ENCODE measurements at regions not wholly inside any gene's neighbourhood (a gene's known extent, or its start where the extent isn't known, plus 50 kb on each side); places are given as distances from the start of the nearest gene placed in this dataset.
"Not testable (repeated sequence)": the region's sequence is repeated elsewhere in the genome, so short reads cannot be mapped to it uniquely, and the experiment has no call there.

DNA sequence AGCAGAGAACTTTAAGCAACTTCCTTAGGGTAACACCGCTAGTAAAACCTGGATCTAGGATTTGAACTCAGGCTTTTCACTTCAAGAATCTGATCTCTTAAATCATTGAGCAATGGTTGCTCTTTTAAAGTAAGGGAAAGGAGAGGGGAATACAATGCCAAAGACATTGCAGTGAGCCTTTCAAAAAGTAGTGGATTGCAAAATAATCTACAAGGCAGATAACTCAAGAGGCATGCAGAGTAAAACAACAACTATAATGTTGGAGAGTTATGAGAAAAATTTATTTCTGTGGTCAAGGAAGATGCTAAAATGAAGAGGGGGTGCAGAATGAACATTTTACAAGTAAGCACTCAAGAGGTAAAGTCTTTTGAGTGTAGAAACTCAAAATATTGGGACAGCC is 432.6 kb downstream of the C12orf50 start:
- DNase-seq (ENCODE audit: low spot score in 2 of 2): no peak
- H3K36me3 ChIP-seq (replicated peaks): no peaks in the 10 kb centered on the region
- H3K4me1 ChIP-seq: no peaks in the 10 kb centered on the region
- H3K27me3 ChIP-seq (ENCODE audit: low read depth): no peaks in the 10 kb centered on the region
- H3K9me3 ChIP-seq: no peaks in the 10 kb centered on the region
- H3K4me3 ChIP-seq: no peak overlapping the region
- in situ Hi-C loops (cut with MboI; ENCODE audit: low sequenced_read_pairs): no loop called here

DNA sequence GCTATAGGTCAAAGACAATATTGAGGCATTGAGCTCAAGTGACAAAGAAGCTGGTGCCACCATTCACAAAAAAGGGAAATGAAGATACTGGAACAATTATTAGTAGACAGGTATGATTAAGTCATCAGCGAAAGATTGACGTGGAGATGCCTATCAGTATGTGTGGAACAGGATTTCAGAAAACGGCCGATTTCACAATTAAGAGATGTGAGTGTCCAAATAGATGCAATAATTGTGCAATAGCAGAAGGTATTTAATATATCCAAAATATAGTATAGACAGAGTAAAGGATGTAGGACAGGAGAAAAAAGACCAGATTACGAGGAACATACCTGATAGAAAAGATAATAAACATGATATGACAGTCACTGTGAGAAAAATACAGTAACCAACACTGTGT is 433.1 kb downstream of the C12orf50 start:
- H3K4me1 ChIP-seq: no peaks in the 10 kb centered on the region
- no peaks in the 10 kb centered on the region for H3K9me3 ChIP-seq
- no peaks in the 10 kb centered on the region for H3K36me3 ChIP-seq (replicated peaks)
- H3K27me3 ChIP-seq (ENCODE audit: low read depth): no peaks in the 10 kb centered on the region
- in situ Hi-C loops (cut with MboI; ENCODE audit: low sequenced_read_pairs): no loop called here
- H3K4me3 ChIP-seq: no peak overlapping the region
- DNase-seq (ENCODE audit: low spot score in 2 of 2): no peak

DNA sequence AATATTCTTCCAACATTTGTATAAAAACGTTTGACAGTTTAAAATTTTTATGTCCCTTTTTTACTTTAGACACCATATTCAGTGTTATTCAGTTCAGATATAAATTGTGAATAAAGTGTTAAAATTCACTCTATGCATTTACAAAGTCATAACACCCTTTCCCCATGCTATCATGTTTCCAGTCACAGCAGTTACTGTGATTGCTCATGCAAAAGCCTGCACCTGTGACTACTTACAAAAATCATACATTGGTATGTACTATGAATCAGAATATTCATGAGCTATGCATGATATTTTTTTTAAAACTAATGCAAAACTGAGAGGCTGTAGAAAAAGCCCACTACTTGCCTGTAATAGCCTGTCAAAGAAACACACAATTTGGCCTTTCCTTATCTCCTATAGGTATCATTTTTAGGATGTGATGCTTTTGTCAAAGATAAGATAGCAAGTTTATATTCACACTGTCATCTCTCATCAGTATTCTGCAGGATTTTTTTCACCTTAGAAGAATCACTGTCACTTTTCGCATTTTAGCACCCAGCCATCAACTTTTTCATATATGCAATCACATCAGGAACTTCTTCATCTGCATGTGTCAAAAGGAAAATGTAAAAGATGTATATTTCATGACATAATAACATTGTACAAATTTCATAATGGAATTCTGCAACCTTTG is 443.2 kb downstream of the C12orf50 start:
- H3K4me3 ChIP-seq: no peak overlapping the region
- no peaks in the 10 kb centered on the region for H3K4me1 ChIP-seq
- H3K9me3 ChIP-seq: no peaks in the 10 kb centered on the region
- no peaks in the 10 kb centered on the region for H3K36me3 ChIP-seq (replicated peaks)
- no peak for DNase-seq (ENCODE audit: low spot score in 2 of 2)
- H3K27me3 ChIP-seq (ENCODE audit: low read depth): no peaks in the 10 kb centered on the region
- in situ Hi-C loops (cut with MboI; ENCODE audit: low sequenced_read_pairs): no loop called here

DNA sequence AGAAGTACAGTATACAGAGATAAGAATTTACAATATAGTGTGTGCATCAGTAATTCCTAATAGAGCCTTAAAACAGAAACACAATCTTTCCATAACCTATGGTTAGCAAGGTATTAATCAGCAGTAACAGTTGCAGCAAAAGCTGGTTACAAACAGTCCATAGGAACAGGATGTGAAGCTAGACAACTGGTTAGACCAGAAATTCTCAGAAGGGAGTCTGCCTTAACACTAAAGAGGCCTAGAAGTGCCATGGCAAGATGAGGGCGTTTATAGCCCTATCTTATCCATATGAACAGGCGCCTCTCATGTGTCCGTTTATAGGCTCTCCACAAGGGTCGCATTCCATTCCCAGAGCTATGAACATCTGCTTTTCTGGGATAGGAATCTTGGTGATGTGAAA is 450.1 kb downstream of the C12orf50 start:
- in situ Hi-C loops (cut with MboI; ENCODE audit: low sequenced_read_pairs): not testable (repeated sequence)

DNA sequence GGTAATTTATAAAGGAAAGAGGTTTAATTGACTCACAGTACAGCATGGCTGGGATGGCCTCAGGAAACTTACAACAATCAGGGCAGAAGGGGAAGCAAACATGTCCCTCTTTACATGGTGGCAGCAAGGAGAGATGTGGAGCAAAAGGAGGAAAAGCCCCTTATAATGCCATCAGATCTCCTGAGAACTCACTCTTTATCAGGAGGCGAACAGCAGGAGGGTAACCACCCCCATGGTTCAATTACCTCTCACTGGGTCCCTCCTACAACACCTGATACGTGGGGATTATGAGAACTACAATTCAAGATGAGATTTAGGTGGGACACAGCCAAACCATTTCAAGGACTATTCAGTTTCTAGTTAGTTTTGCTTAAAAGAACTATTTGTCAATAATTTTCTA is 453.3 kb downstream of the C12orf50 start:
- H3K9me3 ChIP-seq: no peaks in the 10 kb centered on the region
- H3K36me3 ChIP-seq (replicated peaks): no peaks in the 10 kb centered on the region
- H3K4me3 ChIP-seq: no peak overlapping the region
- no peaks in the 10 kb centered on the region for H3K27me3 ChIP-seq (ENCODE audit: low read depth)
- in situ Hi-C loops (cut with MboI; ENCODE audit: low sequenced_read_pairs): no loop called here
- DNase-seq (ENCODE audit: low spot score in 2 of 2): no peak
- no peaks in the 10 kb centered on the region for H3K4me1 ChIP-seq

More for the DNA sequence above, 450.1 kb downstream of the C12orf50 start:
- not testable (repeated sequence) for H3K4me3 ChIP-seq; H3K9me3 ChIP-seq; H3K27me3 ChIP-seq (ENCODE audit: low read depth); H3K36me3 ChIP-seq (replicated peaks); DNase-seq (ENCODE audit: low spot score in 2 of 2); H3K4me1 ChIP-seq

DNA sequence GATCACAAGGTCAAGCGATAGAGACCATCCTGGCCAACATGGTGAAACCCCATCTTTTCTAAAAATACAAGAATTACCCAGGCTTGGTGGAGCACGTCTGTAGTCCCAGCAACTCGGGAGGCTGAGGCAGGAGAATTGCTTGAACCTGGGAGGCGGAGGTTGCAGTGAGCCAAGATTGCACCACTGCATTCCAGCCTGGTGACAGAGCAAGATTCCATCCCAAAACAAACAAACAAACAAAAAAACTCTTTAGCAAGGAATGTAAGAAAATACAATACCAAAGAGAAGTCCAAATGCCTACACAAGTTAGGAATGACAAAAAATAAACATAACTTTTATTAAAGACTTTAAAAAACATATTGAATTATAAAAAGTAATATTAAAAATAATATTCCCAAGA is 462.3 kb downstream of the C12orf50 start:
- H3K4me1 ChIP-seq; H3K4me3 ChIP-seq; H3K9me3 ChIP-seq; H3K27me3 ChIP-seq (ENCODE audit: low read depth); in situ Hi-C loops (cut with MboI; ENCODE audit: low sequenced_read_pairs); H3K36me3 ChIP-seq (replicated peaks); DNase-seq (ENCODE audit: low spot score in 2 of 2): not testable (repeated sequence)

DNA sequence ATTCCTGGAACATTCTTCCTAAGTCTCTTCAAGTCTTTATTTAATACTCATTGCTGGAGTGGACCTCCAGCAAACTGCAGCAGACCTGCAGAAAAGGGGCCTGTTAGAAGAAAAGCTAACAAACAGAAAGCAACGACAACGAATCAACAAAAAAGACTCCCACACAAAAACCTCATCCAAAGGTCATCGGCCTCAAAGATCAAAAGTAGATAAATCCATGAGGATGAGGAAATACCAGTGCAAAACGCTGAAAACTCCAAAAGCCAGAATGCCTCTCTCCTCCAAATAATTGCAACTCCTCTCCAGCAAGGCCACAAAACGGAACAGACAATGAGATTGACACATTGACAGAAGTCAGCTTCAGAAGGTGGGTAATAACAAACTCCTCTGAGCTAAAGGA is 472.2 kb downstream of the C12orf50 start:
- no peak for DNase-seq (ENCODE audit: low spot score in 2 of 2)
- Histone ChIP-seq H3K9me3 (no peaks in the 10 kb centered on the region), H3K27me3 (ENCODE audit: low read depth) (no peaks in the 10 kb centered on the region), H3K4me3 (no peak overlapping the region), H3K4me1 (no peaks in the 10 kb centered on the region), H3K36me3 (replicated peaks) (no peaks in the 10 kb centered on the region)
- in situ Hi-C loops (cut with MboI; ENCODE audit: low sequenced_read_pairs): no loop called here

DNA sequence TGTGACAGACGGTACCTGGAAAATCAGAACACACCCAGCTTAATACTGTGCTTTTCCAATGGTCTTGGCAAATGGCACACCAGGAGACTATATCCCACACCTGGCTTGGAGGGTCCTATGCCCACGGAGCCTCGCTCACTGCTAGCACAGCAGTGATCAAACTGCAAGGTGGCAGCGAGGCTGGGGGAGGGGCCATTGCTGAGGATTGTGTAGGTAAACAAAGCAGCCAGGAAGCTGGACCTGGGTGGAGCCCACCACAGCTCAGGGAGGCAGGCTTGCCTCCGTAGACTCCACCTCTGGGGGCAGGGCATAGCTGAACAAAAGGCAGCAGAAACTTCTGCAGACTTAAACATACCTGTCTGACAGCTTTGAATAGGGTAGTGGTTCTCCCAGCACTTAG is 498.0 kb downstream of the C12orf50 start:
- H3K4me3 ChIP-seq; H3K36me3 ChIP-seq (replicated peaks); in situ Hi-C loops (cut with MboI; ENCODE audit: low sequenced_read_pairs); H3K27me3 ChIP-seq (ENCODE audit: low read depth); H3K4me1 ChIP-seq; H3K9me3 ChIP-seq: not testable (repeated sequence)
- DNase-seq (ENCODE audit: low spot score in 2 of 2): peak in 1 of 2 experiments; percentile 11

DNA sequence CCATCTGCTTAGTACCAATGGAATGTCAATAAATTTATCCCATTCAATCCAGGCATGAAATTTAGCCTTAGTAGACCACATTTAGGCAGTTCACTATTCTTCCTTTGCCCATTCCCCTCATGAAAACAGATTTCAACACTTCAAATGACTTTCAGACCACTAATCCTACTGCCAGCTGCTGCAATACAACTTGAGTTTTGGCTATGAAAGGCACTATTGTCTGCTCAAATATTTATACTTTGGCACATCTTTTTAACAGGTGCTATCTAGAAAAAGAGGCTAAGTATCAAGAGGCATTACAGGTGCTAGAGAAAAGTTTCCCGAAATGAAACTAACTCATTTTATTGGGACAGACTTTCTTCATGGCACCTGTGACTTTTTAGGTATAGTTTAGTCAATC is 499.8 kb downstream of the C12orf50 start:
- H3K4me1 ChIP-seq: no peaks in the 10 kb centered on the region
- DNase-seq (ENCODE audit: low spot score in 2 of 2): no peak
- H3K4me3 ChIP-seq: no peak overlapping the region
- in situ Hi-C loops (cut with MboI; ENCODE audit: low sequenced_read_pairs): no loop called here
- no peaks in the 10 kb centered on the region for H3K36me3 ChIP-seq (replicated peaks)
- H3K27me3 ChIP-seq (ENCODE audit: low read depth): no peaks in the 10 kb centered on the region
- no peaks in the 10 kb centered on the region for H3K9me3 ChIP-seq

DNA sequence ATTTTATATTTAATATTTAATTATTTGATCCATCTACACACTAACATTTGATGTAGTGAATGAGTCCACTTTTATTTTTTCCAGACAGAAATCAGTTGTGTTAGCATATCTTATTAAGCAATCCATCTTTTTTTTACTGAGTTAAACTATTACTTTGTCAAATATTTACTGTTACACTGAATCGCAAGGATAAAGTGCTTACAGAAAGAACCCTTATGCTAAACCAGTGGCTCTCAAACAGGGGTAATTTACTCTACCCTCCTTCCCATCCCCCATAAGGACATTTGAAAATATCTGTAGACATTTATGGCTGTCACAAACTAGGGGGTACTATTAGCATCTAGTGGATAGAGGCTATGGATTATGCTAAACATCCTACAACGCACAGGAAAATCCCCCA is 508.2 kb downstream of the C12orf50 start:
- no peak for DNase-seq (ENCODE audit: low spot score in 2 of 2)
- Histone ChIP-seq H3K9me3 (no peaks in the 10 kb centered on the region), H3K4me1 (no peaks in the 10 kb centered on the region), H3K4me3 (no peak overlapping the region), H3K27me3 (ENCODE audit: low read depth) (no peaks in the 10 kb centered on the region), H3K36me3 (replicated peaks) (no peaks in the 10 kb centered on the region)
- in situ Hi-C loops (cut with MboI; ENCODE audit: low sequenced_read_pairs): no loop called here

DNA sequence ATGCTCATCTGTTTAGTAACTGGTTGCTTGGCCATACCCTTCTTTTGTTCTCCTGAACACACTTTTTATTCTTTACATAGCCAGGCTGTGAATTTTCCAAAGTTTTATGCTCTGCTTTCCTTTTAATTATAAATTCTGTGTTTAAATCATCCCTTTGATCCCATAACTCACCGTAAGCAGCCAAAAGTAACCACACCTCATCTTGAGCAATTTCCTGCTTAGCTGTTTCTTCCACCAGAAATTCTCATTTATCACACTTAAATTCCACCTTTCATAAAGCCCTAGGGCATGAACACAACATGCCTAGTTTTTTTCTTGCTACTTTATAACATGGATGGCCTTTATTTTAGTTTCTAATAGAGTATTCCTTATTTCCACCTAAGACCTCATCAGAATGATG is 510.7 kb downstream of the C12orf50 start:
- Histone ChIP-seq H3K27me3 (ENCODE audit: low read depth) (no peaks in the 10 kb centered on the region), H3K9me3 (no peaks in the 10 kb centered on the region), H3K4me1 (no peaks in the 10 kb centered on the region), H3K36me3 (replicated peaks) (no peaks in the 10 kb centered on the region), H3K4me3 (no peak overlapping the region)
- in situ Hi-C loops (cut with MboI; ENCODE audit: low sequenced_read_pairs): no loop called here
- no peak for DNase-seq (ENCODE audit: low spot score in 2 of 2)

DNA sequence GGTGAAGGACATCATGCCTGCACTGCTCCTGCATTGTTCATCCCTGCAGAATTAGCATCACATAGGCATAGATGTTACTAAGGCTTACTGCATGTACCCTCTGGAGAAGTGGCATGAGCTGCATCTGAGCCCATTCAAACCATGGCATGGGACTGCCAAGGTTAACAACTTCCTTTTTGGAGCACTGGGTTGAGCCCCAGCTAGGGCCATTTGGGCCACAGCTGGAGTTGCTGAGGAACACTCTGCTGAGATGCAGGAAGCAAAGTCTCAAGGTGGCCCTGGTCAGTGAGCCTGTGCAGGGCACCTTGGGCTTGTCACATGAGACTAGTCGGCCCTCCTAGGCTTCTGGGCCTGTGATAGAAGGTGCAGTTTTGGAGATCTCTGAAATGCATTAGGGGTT is 511.2 kb downstream of the C12orf50 start:
- no peaks in the 10 kb centered on the region for H3K9me3 ChIP-seq

DNA sequence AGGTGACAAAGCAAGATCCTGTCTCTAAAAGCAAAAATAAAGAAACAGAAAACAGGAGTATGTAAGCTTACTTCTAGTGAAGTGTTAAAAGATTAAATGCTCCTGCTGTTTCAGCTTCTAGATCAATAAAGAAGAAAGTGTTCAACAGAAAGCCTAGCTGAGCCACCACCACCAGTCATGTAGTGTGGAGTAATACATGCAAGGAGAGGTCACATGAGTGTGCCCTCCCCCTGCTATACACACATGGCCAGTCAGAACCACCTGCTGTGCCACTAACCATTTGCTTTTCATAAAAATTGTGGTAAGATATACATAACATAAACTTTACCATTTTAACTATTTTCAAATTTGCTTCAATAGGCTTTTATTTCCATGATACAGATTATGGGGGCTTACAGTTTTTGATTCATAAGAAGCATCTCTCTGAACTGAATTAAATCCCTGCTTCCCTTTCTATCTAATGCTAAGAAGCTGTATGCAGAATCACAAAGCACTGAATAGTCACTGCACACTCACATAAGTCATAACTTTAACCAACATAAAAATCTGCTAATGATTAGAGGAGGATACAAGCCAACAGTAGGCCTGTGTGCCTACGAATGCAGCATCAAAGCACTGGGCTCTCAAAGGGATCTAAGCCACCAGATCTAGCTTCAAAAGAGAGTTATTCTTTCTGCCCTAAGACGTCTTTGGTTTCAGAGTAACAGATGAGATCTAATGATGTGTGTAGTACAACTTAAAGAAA is 515.5 kb downstream of the C12orf50 start:
- H3K27me3 ChIP-seq (ENCODE audit: low read depth): no peaks in the 10 kb centered on the region
- H3K4me1 ChIP-seq: no peaks in the 10 kb centered on the region
- H3K4me3 ChIP-seq: no peak overlapping the region
- in situ Hi-C loops (cut with MboI; ENCODE audit: low sequenced_read_pairs): no loop called here
- no peaks in the 10 kb centered on the region for H3K36me3 ChIP-seq (replicated peaks)
- DNase-seq (ENCODE audit: low spot score in 2 of 2): no peak
- no peaks in the 10 kb centered on the region for H3K9me3 ChIP-seq

More for the DNA sequence above, 511.2 kb downstream of the C12orf50 start:
- H3K4me1 ChIP-seq: no peaks in the 10 kb centered on the region
- in situ Hi-C loops (cut with MboI; ENCODE audit: low sequenced_read_pairs): no loop called here
- H3K27me3 ChIP-seq (ENCODE audit: low read depth): no peaks in the 10 kb centered on the region
- no peaks in the 10 kb centered on the region for H3K36me3 ChIP-seq (replicated peaks)
- H3K4me3 ChIP-seq: no peak overlapping the region
- DNase-seq (ENCODE audit: low spot score in 2 of 2): no peak

DNA sequence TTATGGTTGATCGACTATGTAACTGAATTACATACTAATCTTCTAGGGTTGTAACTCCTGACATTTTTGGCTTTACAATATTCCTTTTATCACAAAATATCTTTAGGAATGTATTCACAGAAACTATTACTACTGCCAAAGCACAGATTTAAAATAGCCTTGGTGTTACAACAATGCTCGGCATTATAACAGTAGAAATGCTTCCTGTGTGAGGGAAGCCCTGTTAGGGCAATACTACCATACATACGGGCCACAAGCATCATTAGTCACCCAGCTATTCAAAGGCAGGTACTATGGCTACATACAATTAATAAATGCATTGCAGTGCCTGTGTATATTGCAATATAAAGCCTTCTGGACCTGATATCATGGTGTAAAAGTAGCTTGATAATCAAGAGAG is 517.8 kb downstream of the C12orf50 start:
- H3K4me3 ChIP-seq: no peak overlapping the region
- in situ Hi-C loops (cut with MboI; ENCODE audit: low sequenced_read_pairs): no loop called here
- no peaks in the 10 kb centered on the region for H3K27me3 ChIP-seq (ENCODE audit: low read depth)
- no peaks in the 10 kb centered on the region for H3K4me1 ChIP-seq
- no peaks in the 10 kb centered on the region for H3K36me3 ChIP-seq (replicated peaks)
- DNase-seq (ENCODE audit: low spot score in 2 of 2): no peak
- no peaks in the 10 kb centered on the region for H3K9me3 ChIP-seq

Measured in HAP-1 (cell line).